Caco-2 (cell line): ENCODE measurements at regions not wholly inside any gene's neighbourhood (a gene's known extent, or its start where the extent isn't known, plus 50 kb on each side); places are given as distances from the start of the nearest gene placed in this dataset.

Experiments used
- BruUV-seq: library from RNA; stranded (reverse); fragments of 400-500 nt; replicated peaks from 2 replicates; lab custom pipeline; 2021; lab: Mats Ljungman, UMichigan
- CTCF ChIA-PET: fragments of 300-600 bp; sonication (Branson Sonifier 250); formaldehyde crosslinking; loops from one replicate; lab custom pipeline; 2022; ENCODE audit warnings: antibody characterized with exemption; lab: Charles Lee
- POLR2A ChIA-PET: fragments of 300-600 bp; sonication (Branson Sonifier 250); formaldehyde crosslinking; loops from one replicate; lab custom pipeline; 2022; ENCODE audit warnings: antibody characterized with exemption; lab: Charles Lee
- DNase-seq, 2 experiments: peaks; one replicate each; pipeline versions ENCODE4 v3.0.0 to v3.0.0-alpha.2; 2020 to 2022
- H3K27me3 ChIP-seq: replicated peaks from 2 replicates; pipeline ENCODE4 v1.6.0; 2011; ENCODE audit warnings: low read length; ENCODE audit not compliant: control insufficient read depth, insufficient read depth
- H3K36me3 ChIP-seq: 2 replicates; pipeline ENCODE4 v1.5.1; 2011; ENCODE audit warnings: low read length; ENCODE audit not compliant: control insufficient read depth, insufficient read depth
- H3K4me1 ChIP-seq: fragments of 250-450 bp; sonication (Bioruptor Pico); 2 replicates; pipeline ENCODE4 v1.5.1; 2020; ENCODE audit warnings: mild to moderate bottlenecking
- H3K4me3 ChIP-seq: 2 replicates; pipeline ENCODE4 v1.5.1; 2011; ENCODE audit warnings: low read depth, mild to moderate bottlenecking, control low read depth, low read length
- H3K9me3 ChIP-seq: fragments of 250-450 bp; sonication (Bioruptor Pico); 2 replicates; pipeline ENCODE4 v1.5.1; 2020; ENCODE audit warnings: mild to moderate bottlenecking, moderate library complexity
- H3K27ac Mint-ChIP-seq: one replicate; pipeline ENCODE4 v1.8.0; 2022; ENCODE audit warnings: mixed read lengths; ENCODE audit not compliant: unreplicated experiment
- H3K27me3 Mint-ChIP-seq: one replicate; pipeline ENCODE4 v1.8.0; 2022; ENCODE audit warnings: mixed read lengths; ENCODE audit not compliant: insufficient read depth, unreplicated experiment
- H3K36me3 Mint-ChIP-seq: one replicate; pipeline ENCODE4 v1.8.0; 2022; ENCODE audit warnings: mild to moderate bottlenecking, mixed read lengths; ENCODE audit not compliant: insufficient read depth, unreplicated experiment
- H3K4me1 Mint-ChIP-seq: one replicate; pipeline ENCODE4 v1.8.0; 2022; ENCODE audit warnings: low read depth, mixed read lengths; ENCODE audit not compliant: unreplicated experiment
- H3K4me3 Mint-ChIP-seq: one replicate; pipeline ENCODE4 v1.8.0; 2022; ENCODE audit warnings: mild to moderate bottlenecking, moderate library complexity, mixed read lengths; ENCODE audit not compliant: unreplicated experiment
- H3K9me3 Mint-ChIP-seq: one replicate; pipeline ENCODE4 v1.8.0; 2022; ENCODE audit warnings: mixed read lengths; ENCODE audit not compliant: unreplicated experiment
- intact Hi-C: fragments of 100-400 bp; cut with micrococcal nuclease; formaldehyde crosslinking; loops from one replicate; pipeline ENCODE4 v1.10.0; 2022; ENCODE audit not compliant: unreplicated experiment
- TF ChIP-seq, protein P1 (sequence below), 2 experiments: fragments of 200-600 bp in 1 of 2; IDR thresholded peaks; 1 replicate in 1 of 2; 2 replicates in 1 of 2; pipeline versions ENCODE4 v1.5.1 to v1.8.0; 2011 to 2022; ENCODE audit warnings: antibody characterized with exemption in 1 of 2, control low read depth in 1 of 2, inconsistent platforms in 1 of 2, low read depth in 1 of 2, low read length in 1 of 2, mild to moderate bottlenecking in 1 of 2, moderate library complexity in 1 of 2; ENCODE audit not compliant: insufficient read depth in 1 of 2, severe bottlenecking in 1 of 2, unreplicated experiment in 1 of 2

GRCh38 chr5:53276825-53277224, 167.3 kb upstream of the MOCS2 start:
- DNase-seq, result no peak
- H3K4me3 ChIP-seq, result no peak overlapping the region
- BruUV-seq, result no TSS peak
- no peaks in the 10 kb centered on the region for H3K36me3 ChIP-seq
- Mint-ChIP-seq H3K36me3 (no peaks in the 10 kb centered on the region), H3K27ac (no peak overlapping the region), H3K4me1 (no peaks in the 10 kb centered on the region), H3K4me3 (no peak overlapping the region), H3K27me3 (no peaks in the 10 kb centered on the region), H3K9me3 (no peaks in the 10 kb centered on the region)
- TF ChIP-seq, protein P1, sequence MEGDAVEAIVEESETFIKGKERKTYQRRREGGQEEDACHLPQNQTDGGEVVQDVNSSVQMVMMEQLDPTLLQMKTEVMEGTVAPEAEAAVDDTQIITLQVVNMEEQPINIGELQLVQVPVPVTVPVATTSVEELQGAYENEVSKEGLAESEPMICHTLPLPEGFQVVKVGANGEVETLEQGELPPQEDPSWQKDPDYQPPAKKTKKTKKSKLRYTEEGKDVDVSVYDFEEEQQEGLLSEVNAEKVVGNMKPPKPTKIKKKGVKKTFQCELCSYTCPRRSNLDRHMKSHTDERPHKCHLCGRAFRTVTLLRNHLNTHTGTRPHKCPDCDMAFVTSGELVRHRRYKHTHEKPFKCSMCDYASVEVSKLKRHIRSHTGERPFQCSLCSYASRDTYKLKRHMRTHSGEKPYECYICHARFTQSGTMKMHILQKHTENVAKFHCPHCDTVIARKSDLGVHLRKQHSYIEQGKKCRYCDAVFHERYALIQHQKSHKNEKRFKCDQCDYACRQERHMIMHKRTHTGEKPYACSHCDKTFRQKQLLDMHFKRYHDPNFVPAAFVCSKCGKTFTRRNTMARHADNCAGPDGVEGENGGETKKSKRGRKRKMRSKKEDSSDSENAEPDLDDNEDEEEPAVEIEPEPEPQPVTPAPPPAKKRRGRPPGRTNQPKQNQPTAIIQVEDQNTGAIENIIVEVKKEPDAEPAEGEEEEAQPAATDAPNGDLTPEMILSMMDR (IDR thresholded peaks at IDR 0.05; ENCODE audit: insufficient read depth in 1 of 2, low read depth in 1 of 2, low read length in 1 of 2, severe bottlenecking in 1 of 2, unreplicated experiment in 1 of 2), result no peak
- no peaks in the 10 kb centered on the region for H3K9me3 ChIP-seq
- intact Hi-C loops, result no loop called here
- ChIA-PET CTCF (no interaction called here), POLR2A (no interaction called here)
- no peaks in the 10 kb centered on the region for H3K4me1 ChIP-seq
- no peaks in the 10 kb centered on the region for H3K27me3 ChIP-seq

- POLR2A ChIA-PET, result no interaction called here
- no peaks in the 10 kb centered on the region for H3K36me3 Mint-ChIP-seq
- no peak overlapping the region for H3K4me3 Mint-ChIP-seq
- no peaks in the 10 kb centered on the region for H3K9me3 Mint-ChIP-seq
- TF ChIP-seq, protein P1 (IDR thresholded peaks at IDR 0.05; ENCODE audit: insufficient read depth in 1 of 2, low read depth in 1 of 2, low read length in 1 of 2, severe bottlenecking in 1 of 2, unreplicated experiment in 1 of 2), result no peak
- DNase-seq, result no peak
- Histone ChIP-seq H3K4me3 (no peak overlapping the region), H3K27me3 (no peaks in the 10 kb centered on the region), H3K4me1 (no peaks in the 10 kb centered on the region), H3K9me3 (no peaks in the 10 kb centered on the region), H3K36me3 (no peaks in the 10 kb centered on the region)
- CTCF ChIA-PET, result no interaction called here
- H3K27ac Mint-ChIP-seq, result no peak overlapping the region
- H3K4me1 Mint-ChIP-seq, result no peaks in the 10 kb centered on the region
- H3K27me3 Mint-ChIP-seq, result no peaks in the 10 kb centered on the region
- intact Hi-C loops, result no loop called here
- no TSS peak for BruUV-seq
Measured at GRCh38 chr5:53277491-53277890, 167.9 kb upstream of the MOCS2 start.

GRCh38 chr5:53287573-53287972, 178.0 kb upstream of the MOCS2 start:
- Histone ChIP-seq H3K4me3 (no peak overlapping the region), H3K36me3 (no peaks in the 10 kb centered on the region), H3K4me1 (no peaks in the 10 kb centered on the region), H3K27me3 (no peaks in the 10 kb centered on the region), H3K9me3 (no peaks in the 10 kb centered on the region)
- TF ChIP-seq, protein P1 (IDR thresholded peaks at IDR 0.05; ENCODE audit: insufficient read depth in 1 of 2, low read depth in 1 of 2, low read length in 1 of 2, severe bottlenecking in 1 of 2, unreplicated experiment in 1 of 2), result no peak
- no TSS peak for BruUV-seq
- ChIA-PET POLR2A (no interaction called here), CTCF (interaction anchor here (1.1 kb wide), 1 partner anchor 25 kb away, joined by 4 read pairs; no protein-coding TSS in a partner anchor)
- intact Hi-C loops, result no loop called here
- H3K36me3 Mint-ChIP-seq, result no peaks in the 10 kb centered on the region
- no peak overlapping the region for H3K4me3 Mint-ChIP-seq
- peaks cover 6% of the 10 kb centered on the region for H3K4me1 Mint-ChIP-seq
- DNase-seq, result no peak
- no peaks in the 10 kb centered on the region for H3K9me3 Mint-ChIP-seq
- H3K27ac Mint-ChIP-seq, result no peak overlapping the region
- H3K27me3 Mint-ChIP-seq, result no peaks in the 10 kb centered on the region
